ENCODE measurements at regions not wholly inside any gene's neighbourhood (a gene's known extent, or its start where the extent isn't known, plus 50 kb on each side); places are given as distances from the start of the nearest gene placed in this dataset.
A peak's percentile ranks its signal among the peaks of the same experiment; 100 is the strongest.

- DNase-seq (ENCODE audit: low read depth): no peak
Observed at GRCh38 chr1:82279241-82279640, 478.5 kb downstream of the ADGRL2 start.

GRCh38 chr1:82273816-82274215, 473.1 kb downstream of the ADGRL2 start:
- no peak for DNase-seq (ENCODE audit: low read depth)

- peak; percentile 26 for DNase-seq (ENCODE audit: low read depth)
Observed at GRCh38 chr1:82269431-82269830, 468.7 kb downstream of the ADGRL2 start.

GRCh38 chr1:82268826-82269225, 468.1 kb downstream of the ADGRL2 start:
- no peak for DNase-seq (ENCODE audit: low read depth)

- DNase-seq (ENCODE audit: low read depth): no peak
Observed at GRCh38 chr1:82266351-82266750, 465.6 kb downstream of the ADGRL2 start.

GRCh38 chr1:82265436-82265835, 464.7 kb downstream of the ADGRL2 start:
- no peak for DNase-seq (ENCODE audit: low read depth)

- DNase-seq (ENCODE audit: low read depth): no peak
Observed at GRCh38 chr1:82264802-82265201, 464.1 kb downstream of the ADGRL2 start.

GRCh38 chr1:82263396-82263795, 462.7 kb downstream of the ADGRL2 start:
- no peak for DNase-seq (ENCODE audit: low read depth)

- no peak for DNase-seq (ENCODE audit: low read depth)
Observed at GRCh38 chr1:82260666-82261065, 459.9 kb downstream of the ADGRL2 start.

- DNase-seq (ENCODE audit: low read depth): no peak
Observed at GRCh38 chr1:82260051-82260450, 459.3 kb downstream of the ADGRL2 start.

- DNase-seq (ENCODE audit: low read depth): no peak
Observed at GRCh38 chr1:82258887-82259286, 458.2 kb downstream of the ADGRL2 start.

- no peak for DNase-seq (ENCODE audit: low read depth)
Observed at GRCh38 chr1:82246050-82246449, 445.3 kb downstream of the ADGRL2 start.

GRCh38 chr1:82245345-82246014, 444.7 kb downstream of the ADGRL2 start:
- DNase-seq (ENCODE audit: low read depth): no peak

- no peak for DNase-seq (ENCODE audit: low read depth)
Observed at GRCh38 chr1:82240571-82240970, 439.8 kb downstream of the ADGRL2 start.

GRCh38 chr1:82230667-82231066, 429.9 kb downstream of the ADGRL2 start:
- DNase-seq (ENCODE audit: low read depth): no peak

- DNase-seq (ENCODE audit: low read depth): peak; percentile 49
Observed at GRCh38 chr1:82227306-82228095, 426.8 kb downstream of the ADGRL2 start.

GRCh38 chr1:82226186-82226505, 425.4 kb downstream of the ADGRL2 start:
- DNase-seq (ENCODE audit: low read depth): peak; percentile 8

- peak; percentile 48 for DNase-seq (ENCODE audit: low read depth)
Observed at GRCh38 chr1:82225421-82226185, 424.9 kb downstream of the ADGRL2 start.

- DNase-seq (ENCODE audit: low read depth): no peak
Observed at GRCh38 chr1:82223091-82223490, 422.4 kb downstream of the ADGRL2 start.

GRCh38 chr1:82221721-82222120, 421.0 kb downstream of the ADGRL2 start:
- DNase-seq (ENCODE audit: low read depth): no peak

GRCh38 chr1:82220754-82221153, 420.0 kb downstream of the ADGRL2 start:
- DNase-seq (ENCODE audit: low read depth): no peak

GRCh38 chr1:82219841-82220240, 419.1 kb downstream of the ADGRL2 start:
- no peak for DNase-seq (ENCODE audit: low read depth)

GRCh38 chr1:82218846-82219245, 418.1 kb downstream of the ADGRL2 start:
- DNase-seq (ENCODE audit: low read depth): no peak

All from fibroblast of the conjunctiva (primary cell).